ENCODE measurements at regions not wholly inside any gene's neighbourhood (a gene's known extent, or its start where the extent isn't known, plus 50 kb on each side); places are given as distances from the start of the nearest gene placed in this dataset.

DNA sequence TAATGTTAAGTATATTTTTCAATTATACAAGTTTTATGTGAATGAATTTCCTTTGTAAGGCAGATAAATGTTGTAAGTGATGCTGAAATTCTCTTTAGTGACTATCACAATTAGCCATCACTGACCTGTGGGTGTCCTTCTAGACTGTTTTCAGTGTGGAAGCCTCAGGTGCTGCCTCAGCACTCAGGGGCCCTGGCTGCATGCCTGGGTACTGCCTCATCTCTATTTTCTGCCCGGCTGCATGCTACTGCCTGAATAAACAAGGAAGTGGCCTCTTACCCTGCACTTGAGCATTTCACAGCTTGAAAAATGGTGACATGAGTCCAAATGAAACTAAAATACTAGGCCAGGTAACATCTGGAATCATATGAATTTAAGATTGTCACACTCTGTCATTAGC is 787.6 kb upstream of the SALL3 start:
- ATAC-seq (ENCODE audit: low FRiP score) (no peak), DNase-seq (ENCODE audit: low spot score) (no peak)
- TF ChIP-seq, protein P1, sequence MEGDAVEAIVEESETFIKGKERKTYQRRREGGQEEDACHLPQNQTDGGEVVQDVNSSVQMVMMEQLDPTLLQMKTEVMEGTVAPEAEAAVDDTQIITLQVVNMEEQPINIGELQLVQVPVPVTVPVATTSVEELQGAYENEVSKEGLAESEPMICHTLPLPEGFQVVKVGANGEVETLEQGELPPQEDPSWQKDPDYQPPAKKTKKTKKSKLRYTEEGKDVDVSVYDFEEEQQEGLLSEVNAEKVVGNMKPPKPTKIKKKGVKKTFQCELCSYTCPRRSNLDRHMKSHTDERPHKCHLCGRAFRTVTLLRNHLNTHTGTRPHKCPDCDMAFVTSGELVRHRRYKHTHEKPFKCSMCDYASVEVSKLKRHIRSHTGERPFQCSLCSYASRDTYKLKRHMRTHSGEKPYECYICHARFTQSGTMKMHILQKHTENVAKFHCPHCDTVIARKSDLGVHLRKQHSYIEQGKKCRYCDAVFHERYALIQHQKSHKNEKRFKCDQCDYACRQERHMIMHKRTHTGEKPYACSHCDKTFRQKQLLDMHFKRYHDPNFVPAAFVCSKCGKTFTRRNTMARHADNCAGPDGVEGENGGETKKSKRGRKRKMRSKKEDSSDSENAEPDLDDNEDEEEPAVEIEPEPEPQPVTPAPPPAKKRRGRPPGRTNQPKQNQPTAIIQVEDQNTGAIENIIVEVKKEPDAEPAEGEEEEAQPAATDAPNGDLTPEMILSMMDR (IDR thresholded peaks at IDR 0.05) = no peak

DNA sequence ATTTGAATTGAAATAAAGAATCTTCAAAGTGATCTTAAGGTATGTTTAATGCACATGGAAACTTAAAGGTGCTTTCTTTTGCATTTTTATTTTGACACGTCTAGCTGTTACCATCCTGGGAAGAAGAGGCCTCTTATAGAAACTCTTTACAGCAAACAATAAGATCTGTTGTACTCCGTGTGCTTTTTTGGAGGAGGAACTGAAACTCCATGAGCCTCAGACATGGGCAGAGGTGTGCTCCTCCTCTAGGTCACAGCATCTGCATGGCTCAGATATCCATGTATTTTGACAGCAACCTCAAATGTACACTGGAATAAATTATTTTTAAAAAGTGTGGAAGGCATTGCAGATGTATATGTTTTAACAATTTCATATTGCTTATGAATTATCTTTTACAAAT is 783.3 kb upstream of the SALL3 start:
- ATAC-seq (ENCODE audit: low FRiP score) = no peak
- DNase-seq (ENCODE audit: low spot score) = no peak
- TF ChIP-seq, protein P1 (IDR thresholded peaks at IDR 0.05) = no peak

DNA sequence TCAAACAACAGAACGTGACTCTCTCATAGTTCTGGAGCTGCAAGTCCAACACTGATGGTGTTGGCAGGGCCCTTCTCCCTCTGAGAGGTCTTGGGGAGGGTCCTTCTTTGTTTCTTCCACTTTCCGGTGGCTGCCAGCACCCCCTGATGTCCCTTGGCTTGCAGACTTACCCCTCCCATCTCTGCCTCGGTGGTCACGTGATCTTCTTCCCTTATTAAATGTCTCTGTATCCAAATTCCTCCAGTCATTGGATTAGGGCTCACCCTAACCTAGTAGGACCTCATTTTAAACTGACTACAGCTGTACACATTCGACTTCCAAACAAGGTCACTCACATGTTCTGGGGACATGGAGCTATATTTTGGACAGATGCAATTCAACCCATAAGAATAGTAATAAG is 780.6 kb upstream of the SALL3 start:
- DNase-seq (ENCODE audit: low spot score) (no peak), ATAC-seq (ENCODE audit: low FRiP score) (no peak)
- TF ChIP-seq, protein P1 (IDR thresholded peaks at IDR 0.05) = no peak

DNA sequence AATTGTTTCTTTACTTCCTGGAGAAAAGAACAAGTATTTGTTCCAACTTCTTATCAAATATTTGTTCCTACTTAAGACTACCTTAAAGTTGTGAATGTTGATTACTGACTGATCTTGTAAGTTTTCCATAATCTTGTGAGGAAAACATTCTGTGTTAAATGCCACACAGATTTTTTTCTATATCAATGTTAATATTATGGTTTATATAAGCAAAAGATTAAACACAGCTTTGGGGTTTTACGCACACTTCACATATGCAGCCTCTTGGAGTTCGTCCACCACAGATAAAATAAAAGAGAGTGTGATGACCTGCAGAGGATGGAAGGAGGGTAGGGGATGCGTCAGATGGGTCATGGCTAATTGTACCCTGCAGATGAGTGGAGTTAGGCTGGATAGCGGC is 780.0 kb upstream of the SALL3 start:
- ATAC-seq (ENCODE audit: low FRiP score) (no peak), DNase-seq (ENCODE audit: low spot score) (no peak)
- TF ChIP-seq, protein P1 (IDR thresholded peaks at IDR 0.05) = no peak

DNA sequence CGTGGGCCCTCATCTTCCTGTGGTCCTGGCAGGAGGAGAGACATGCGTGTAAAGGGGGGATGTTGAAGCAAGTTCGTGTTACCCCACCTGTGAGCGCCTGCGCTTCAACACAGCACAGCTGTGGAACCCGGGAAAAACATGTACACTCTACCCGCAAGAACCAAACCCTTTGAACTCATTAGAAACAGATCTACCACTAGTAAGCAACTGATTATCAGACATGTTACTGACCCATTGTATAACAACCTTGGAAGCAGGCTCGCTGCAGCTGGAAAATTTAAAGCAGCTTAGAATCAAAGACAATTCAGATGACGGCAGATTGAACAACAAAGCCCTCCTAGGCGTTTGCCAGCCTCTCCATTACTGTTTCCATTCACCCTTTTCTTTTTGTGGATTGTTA is 771.7 kb upstream of the SALL3 start:
- DNase-seq (ENCODE audit: low spot score) (no peak), ATAC-seq (ENCODE audit: low FRiP score) (no peak)
- TF ChIP-seq, protein P1 (IDR thresholded peaks at IDR 0.05) = no peak

DNA sequence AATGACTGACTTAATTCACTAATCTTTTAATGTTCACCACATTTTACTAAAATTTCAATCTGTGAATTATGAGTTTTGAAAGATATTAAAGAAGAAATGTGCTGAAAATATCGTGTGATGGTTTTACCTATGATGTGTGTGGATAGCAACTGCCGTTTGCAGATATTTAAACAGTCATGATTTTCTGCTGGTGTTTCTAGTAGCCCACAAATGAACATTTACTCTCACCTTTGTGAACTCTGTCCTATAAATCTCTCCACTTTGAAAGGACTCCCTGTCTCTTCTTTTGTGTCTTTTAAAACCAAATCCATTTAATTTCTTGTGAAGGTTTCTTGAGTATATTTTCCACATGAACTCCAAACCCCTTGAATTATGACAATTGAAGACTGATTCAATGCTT is 771.2 kb upstream of the SALL3 start:
- DNase-seq (ENCODE audit: low spot score) = no peak
- TF ChIP-seq, protein P1 (IDR thresholded peaks at IDR 0.05) = no peak
- ATAC-seq (ENCODE audit: low FRiP score) = no peak

DNA sequence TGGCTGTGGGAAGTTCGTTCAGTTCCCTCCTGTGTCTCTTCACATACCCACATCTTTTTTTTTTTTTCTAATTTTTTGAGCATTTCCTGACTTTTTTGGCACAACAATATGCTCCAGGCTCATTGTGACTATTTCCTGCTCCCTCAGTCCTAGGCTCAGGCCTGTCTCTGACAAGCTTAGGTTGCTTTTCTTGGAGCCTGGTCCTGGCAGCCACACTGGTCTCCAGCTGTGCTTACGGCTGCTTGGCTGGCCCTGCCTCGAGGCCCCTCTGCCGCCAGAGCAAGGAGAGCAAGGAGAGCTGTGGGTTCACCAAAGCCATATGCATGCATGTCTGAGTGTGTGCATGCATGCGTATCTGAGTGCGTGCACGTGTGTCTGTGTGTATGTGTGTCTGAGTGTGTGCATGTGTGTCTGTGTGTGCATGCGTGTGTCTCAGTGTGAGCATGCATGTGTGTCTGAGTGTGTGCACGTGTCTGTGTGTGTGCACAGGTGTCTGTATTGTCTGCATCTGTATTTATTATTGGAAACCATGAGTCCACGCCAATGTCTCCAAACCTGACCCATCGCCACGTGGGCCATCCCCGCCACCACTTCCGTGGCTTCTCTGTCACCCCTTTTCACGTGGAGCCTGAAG is 766.1 kb upstream of the SALL3 start:
- DNase-seq (ENCODE audit: low spot score) (no peak), ATAC-seq (ENCODE audit: low FRiP score) (no peak)
- TF ChIP-seq, protein P1 (IDR thresholded peaks at IDR 0.05) = no peak

Data from omental fat pad (tissue), 3 donors.